ELF-1 (cell line): ENCODE measurements at regions not wholly inside any gene's neighbourhood (a gene's known extent, or its start where the extent isn't known, plus 50 kb on each side); places are given as distances from the start of the nearest gene placed in this dataset.

ENCODE experiments used
- DNase-seq: peaks from one replicate; pipeline ENCODE4 v3.0.0-alpha.2; 2016; ENCODE audit warnings: low read depth, low spot score

DNA sequence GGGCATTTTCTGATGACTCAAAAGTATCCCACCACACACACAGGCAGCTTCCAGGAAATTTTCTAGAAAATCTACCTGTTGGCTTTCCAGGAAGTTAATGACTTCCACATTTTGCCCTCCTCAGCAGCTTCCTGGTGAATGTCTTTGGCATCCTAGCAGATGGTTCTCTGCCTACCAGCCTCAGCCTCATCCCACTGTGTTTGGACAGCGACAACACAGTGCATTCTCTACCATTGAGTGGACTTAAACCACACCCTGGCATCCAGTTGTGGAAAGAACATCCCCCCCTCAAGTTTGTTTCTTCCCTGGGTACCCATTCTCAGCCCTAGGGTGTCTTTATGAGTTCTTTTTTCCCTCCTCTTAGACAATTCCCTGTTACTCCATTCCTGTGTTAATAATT is 50.8 kb upstream of the GADL1 start:
- no peak for DNase-seq

DNA sequence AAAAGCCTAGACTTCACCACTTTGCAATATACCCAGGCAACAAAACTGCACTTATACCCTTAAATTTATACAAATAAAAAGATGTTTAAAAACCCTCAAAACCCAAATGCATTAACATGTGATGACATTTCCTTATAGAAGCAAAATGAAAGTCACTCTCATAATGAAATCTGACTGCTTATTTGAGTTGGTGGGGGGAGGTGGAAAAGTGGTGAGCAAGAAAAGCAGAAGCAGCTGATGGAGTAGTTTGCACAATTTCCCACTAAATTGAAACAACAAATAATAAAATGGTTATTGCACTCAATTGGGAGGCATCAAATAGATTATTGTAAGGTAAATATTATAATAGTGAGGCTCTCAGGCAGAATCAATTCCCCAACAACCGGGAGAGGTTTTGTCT is 54.0 kb upstream of the GADL1 start:
- DNase-seq, result no peak

- no peak for DNase-seq
Measured at GRCh38 chr3:30951826-30952225, 57.4 kb upstream of the GADL1 start.

DNA sequence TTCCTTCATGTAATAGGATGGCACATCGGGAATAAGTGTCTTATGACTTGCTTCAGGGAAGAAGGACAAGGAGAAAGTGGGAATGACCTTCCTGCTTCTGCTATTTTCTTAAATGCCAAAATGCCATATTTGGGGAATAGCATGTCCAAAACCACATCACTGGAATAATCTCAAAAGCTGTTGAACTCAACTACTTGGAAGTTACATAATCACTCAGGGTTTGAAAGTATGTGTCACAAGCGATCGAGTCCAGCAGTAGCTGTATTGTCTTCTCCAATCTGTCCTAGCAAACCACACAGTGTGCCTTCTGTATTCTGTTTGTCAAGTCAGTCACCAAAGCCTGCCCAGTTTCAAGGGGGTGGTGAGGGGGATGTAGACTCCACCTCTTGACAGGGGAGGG is 58.3 kb upstream of the GADL1 start:
- DNase-seq, result no peak

- no peak for DNase-seq
Measured at GRCh38 chr3:30954426-30954825, 60.0 kb upstream of the GADL1 start.

- no peak for DNase-seq
Measured at GRCh38 chr3:30962084-30962483, 67.6 kb upstream of the GADL1 start.

GRCh38 chr3:30962493-30962892 is 68.0 kb upstream of the GADL1 start:
- DNase-seq, result no peak

GRCh38 chr3:30963223-30963722 is 68.8 kb upstream of the GADL1 start:
- no peak for DNase-seq

DNA sequence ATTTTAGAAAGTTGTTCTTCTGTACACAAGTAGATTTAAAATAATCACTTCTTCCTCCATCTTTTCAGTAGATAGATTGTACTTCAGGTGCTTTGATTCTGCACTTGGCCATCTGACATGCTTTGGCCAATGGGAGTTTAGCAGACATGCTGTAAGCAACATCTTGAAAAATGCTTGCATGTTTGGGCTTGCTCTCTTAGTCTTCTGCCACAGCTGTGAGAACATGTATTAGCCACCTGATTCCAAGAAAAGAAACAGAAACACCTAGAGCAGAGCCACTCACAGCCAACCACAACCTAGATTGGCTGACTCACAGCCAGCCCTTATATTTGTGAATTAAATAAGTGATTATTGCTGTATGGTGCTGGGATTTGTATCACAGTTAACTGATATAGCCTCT is 70.2 kb upstream of the GADL1 start:
- DNase-seq, result no peak

DNA sequence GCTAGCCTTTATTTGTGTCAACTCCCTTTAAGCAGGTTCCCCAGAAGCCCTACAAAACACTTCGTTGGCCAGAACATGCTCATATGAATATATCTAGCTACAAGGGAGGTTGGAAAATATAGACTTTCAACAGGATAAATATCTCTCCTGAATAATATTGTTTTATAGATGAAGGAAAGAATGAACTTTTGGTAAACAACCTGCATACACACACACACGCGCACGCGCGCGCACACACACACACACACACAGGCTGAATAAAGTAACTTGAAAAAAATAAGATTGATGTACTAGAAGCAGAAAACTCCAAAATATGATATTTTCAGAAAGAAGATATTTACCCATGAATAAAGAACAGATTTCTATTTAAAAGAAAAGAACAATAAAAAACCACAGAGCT is 72.4 kb upstream of the GADL1 start:
- no peak for DNase-seq

DNA sequence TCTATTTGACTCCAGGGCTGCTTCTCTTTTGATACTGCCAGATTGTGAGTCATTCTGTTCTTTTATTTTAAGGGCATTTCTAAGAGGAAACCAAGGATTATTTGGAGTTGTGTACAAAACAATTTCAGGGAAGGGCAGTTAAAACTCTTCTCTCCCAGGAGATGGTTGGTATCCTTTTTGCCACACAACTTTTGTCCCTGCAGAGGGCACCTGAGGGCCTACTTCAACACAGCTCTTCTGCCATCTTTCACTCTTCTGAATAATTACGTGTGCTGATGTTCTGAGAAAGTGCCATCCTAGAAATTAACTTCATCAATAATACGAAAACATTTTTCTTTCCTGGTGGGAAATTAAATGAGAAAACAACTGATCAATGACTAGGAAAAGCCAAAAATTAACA is 75.7 kb upstream of the GADL1 start:
- no peak for DNase-seq

DNA sequence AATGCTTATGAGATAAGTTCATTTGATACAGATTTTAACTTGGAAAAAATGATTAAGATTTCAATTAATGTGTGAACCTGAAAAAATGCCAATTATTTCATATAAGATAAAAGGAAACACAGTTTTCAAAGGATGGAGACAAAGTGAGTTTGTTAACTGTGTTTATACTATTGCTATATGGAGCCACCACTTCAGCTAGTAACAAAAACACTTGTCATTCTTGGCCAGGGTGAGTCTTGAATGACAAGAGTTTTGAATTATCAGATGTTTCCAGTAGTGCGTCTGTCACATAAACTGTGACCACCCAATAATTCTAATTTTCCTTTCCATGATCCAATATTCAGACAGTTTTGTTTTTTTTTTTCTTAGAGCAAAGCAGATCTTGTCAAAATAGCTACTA is 78.0 kb upstream of the GADL1 start:
- no peak for DNase-seq

GRCh38 chr3:30974071-30974470 is 79.6 kb upstream of the GADL1 start:
- no peak for DNase-seq

DNA sequence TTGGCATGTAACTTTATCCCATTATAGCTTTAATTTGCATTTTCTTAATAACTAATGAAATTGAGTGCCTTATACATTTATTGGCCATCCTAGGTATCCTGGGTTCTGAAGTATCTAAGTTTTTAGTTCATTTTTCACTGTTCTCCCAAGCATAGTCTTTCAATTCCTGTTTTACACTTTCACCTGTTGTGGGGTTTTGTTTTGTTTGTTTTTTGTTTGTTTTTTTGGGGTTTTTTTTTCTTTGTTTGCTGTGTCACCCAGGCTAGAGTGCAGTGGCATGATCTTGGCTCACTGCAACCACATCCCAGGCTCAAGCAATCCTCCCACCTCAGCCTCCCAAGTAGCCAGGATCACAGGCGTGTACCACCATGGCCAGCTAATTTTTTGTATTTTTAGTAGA is 83.1 kb upstream of the GADL1 start:
- DNase-seq, result no peak

DNA sequence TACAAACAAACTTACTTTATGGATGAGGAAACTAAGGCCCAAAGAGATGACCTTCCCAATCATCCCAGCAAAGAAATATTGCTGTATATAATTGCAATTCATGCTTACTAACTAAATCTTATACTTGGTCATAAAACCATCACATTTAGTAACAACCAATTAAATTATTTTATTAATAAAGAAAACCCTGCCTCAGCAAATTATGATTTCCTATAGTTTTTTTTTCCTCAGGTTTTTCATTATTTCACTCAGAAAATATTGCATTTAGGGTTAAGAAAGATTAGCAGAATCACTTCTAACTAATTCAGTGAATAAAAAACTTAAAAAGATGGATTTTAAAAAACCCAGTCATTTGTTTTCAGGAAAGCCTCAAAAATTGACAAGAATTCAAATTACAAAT is 86.5 kb upstream of the GADL1 start:
- DNase-seq, result no peak

- peak; percentile 39 for DNase-seq
Measured at GRCh38 chr3:30982416-30983075, 88.1 kb upstream of the GADL1 start.

DNA sequence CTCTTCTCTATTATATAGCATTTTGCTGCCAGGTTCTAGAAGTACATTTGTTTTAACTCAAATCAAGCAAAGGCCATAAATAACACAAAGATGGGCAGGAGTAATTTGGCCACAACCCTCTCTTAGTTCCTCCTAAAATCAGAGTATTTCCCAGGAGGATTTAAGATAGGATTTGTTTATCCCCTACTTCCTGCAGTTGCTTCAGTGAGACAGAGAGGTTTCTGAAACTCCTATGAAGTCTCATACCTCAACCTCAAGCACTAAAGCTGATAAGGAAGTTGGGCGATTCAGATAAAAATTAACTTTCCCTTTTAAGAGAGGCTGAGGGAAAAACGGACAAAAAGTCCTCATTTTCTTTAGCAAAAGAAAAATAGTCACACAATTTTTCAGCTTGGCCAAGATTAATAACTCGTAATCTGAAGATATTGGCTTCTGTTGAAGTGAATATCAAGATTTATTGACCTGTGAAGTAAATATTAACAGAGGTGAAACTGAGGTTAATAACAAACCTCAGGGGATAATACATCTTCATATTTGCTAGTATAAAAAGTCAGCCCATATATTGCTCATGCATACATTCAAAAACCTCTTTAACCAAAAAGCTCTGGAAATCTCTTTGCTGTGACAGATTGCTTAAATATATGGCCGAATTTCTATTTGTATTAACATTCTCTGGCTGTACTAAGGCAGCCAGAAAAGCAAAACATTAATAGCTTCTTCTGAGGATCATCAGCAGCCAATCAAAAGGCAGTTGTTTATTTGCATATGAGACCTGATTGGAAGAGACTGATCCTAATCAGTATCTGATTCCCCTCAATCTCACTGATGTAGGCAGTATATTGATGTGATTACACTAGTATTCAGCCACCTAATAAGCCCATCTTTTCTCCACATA is 90.6 kb upstream of the GADL1 start:
- no peak for DNase-seq

DNA sequence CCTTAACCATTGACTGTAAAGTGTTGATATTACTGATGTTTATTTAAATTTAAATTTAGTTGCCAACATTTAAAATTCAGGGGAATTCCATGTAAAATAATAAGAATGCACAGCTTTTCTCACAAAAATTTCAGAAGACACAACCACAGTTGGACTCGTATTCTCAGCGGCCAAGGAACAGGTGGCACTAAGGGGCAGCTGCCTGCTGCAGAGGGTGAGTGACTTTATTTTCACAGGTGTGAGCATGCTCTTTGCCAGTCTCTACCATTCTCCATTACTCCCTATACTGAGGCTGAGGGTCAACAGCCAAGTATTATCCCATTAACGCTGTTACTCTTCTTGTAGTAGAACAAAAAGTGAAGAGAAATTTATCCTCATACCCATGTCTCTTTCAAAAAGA is 92.1 kb upstream of the GADL1 start:
- DNase-seq, result no peak

GRCh38 chr3:30988769-30989168 is 94.3 kb upstream of the GADL1 start:
- DNase-seq, result no peak

DNA sequence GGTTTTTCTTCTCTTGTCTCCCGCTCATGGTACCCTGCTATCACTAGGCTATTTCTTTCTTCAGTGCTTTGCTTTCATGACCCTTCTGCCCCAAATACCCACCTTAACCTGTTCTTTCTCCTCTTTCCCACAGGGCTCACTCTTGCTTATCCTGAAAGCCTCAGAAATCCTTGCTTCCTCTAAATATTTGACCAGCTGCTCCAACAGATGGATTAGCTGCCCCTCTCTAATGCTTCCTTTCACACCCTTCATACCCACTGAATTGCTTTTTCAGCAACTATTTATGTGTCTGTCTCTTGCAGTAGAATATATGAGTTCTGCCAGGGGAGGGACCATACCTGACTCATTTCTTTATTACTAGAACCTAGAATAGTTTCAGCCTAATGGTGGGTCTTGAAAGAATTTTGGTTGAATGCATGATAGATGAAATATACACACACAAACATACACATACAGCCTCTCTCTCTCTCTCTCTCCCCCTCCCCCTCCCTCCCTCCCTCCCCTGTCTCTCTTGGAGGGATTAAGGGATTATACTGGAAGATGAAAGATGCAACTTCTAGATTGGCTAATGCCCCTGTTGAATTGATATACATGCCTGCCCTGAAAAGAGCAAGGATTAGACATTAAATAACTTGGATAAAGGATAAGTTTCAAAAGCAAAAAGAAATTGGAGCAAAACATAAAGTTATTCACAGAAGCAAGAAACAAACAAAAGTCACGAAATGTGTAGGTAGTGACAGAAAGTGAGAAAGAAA is 95.0 kb upstream of the GADL1 start:
- DNase-seq, result no peak

DNA sequence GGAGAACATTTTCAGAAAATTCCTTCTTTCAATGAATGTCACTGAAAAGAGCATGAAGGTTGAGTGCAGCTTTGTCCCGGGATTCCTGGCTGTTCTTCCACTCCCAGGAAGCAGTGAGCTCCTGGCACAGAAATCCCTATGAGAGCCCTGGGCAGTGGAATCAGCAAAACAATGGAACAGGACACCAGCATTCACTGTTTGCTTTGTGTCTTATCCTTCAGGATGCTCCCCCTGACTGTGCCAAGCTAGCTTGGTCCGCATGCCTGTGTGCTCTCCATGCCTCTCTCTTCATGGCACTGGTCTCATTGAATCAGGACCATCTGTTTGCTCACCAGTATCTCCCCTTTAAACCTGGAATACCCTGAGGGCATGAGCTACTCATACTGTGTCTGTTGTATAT is 102.0 kb upstream of the GADL1 start:
- DNase-seq, result peak; percentile 71

- no peak for DNase-seq
Measured at GRCh38 chr3:31002730-31003129, 108.3 kb upstream of the GADL1 start.
